PC-9 (cell line): ENCODE measurements at regions not wholly inside any gene's neighbourhood (a gene's known extent, or its start where the extent isn't known, plus 50 kb on each side); places are given as distances from the start of the nearest gene placed in this dataset.

ENCODE experiments used
- BruUV-seq: library from RNA; stranded (reverse); fragments of 400-500 nt; replicated peaks from 2 replicates; lab custom pipeline; 2021; lab: Mats Ljungman, UMichigan
- CTCF ChIA-PET: fragments of 300-600 bp; sonication (Branson Sonifier 250); formaldehyde crosslinking; loops from one replicate; lab custom pipeline; 2022; ENCODE audit warnings: antibody characterized with exemption; lab: Charles Lee
- POLR2A ChIA-PET: fragments of 300-600 bp; sonication (Branson Sonifier 250); formaldehyde crosslinking; loops from one replicate; lab custom pipeline; 2022; ENCODE audit warnings: antibody characterized with exemption; ENCODE audit not compliant: unreplicated experiment; lab: Charles Lee
- DNase-seq, 2 experiments: peaks; one replicate each; pipeline versions ENCODE4 v3.0.0 to v3.0.0-alpha.2; 2015 to 2022; ENCODE audit warnings: mixed read lengths in 1 of 2
- H2AFZ ChIP-seq: fragments of 200-600 bp; sonication (generic); 2 replicates; pipeline ENCODE4 v1.8.1; 2017; ENCODE audit warnings: antibody characterized with exemption
- H3F3A ChIP-seq: fragments of 200-600 bp; sonication (generic); 2 replicates; pipeline ENCODE4 v1.8.1; 2017; ENCODE audit warnings: antibody characterized with exemption, mild to moderate bottlenecking, low read depth; ENCODE audit not compliant: insufficient read depth
- H3K27ac ChIP-seq: fragments of 200-600 bp; sonication (generic); 2 replicates; pipeline ENCODE4 v1.6.1; 2016; ENCODE audit warnings: mixed run types
- H3K27me3 ChIP-seq: fragments of 200-600 bp; sonication (generic); 2 replicates; pipeline ENCODE4 v1.6.1; 2016; ENCODE audit warnings: low read depth, mixed run types; ENCODE audit not compliant: insufficient read depth
- H3K36me3 ChIP-seq: fragments of 200-600 bp; sonication (generic); 2 replicates; pipeline ENCODE4 v1.6.1; 2016; ENCODE audit warnings: low read depth, mixed run types
- H3K4me1 ChIP-seq: fragments of 200-600 bp; sonication (generic); replicated peaks from 2 replicates; pipeline ENCODE4 v1.6.1; 2016; ENCODE audit warnings: mixed run types; ENCODE audit not compliant: insufficient read depth
- H3K4me2 ChIP-seq: fragments of 200-600 bp; sonication (generic); 2 replicates; pipeline ENCODE4 v1.6.1; 2017; ENCODE audit warnings: mixed run types
- H3K4me3 ChIP-seq: fragments of 200-600 bp; sonication (generic); 2 replicates; pipeline ENCODE4 v1.6.1; 2016; ENCODE audit warnings: mixed run types
- H3K79me2 ChIP-seq: fragments of 200-600 bp; sonication (generic); 2 replicates; pipeline ENCODE4 v1.6.1; 2017; ENCODE audit warnings: low read depth, mixed run types
- H3K9me2 ChIP-seq: fragments of 200-600 bp; sonication (generic); 2 replicates; pipeline ENCODE4 v1.8.1; 2017; ENCODE audit warnings: mild to moderate bottlenecking; ENCODE audit not compliant: insufficient read depth
- H3K9me3 ChIP-seq: fragments of 200-600 bp; sonication (generic); 2 replicates; pipeline ENCODE4 v1.8.1; 2016; ENCODE audit warnings: low read depth; ENCODE audit not compliant: insufficient read depth
- H4K20me1 ChIP-seq: fragments of 200-600 bp; sonication (generic); 2 replicates; pipeline ENCODE4 v1.8.1; 2017; ENCODE audit not compliant: insufficient read depth
- CTCF ChIP-seq: fragments of 200-600 bp; sonication (generic); conservative IDR thresholded peaks from 2 replicates; pipeline ENCODE4 v1.6.1; 2017; ENCODE audit warnings: mixed run types, antibody characterized with exemption, mild to moderate bottlenecking, moderate library complexity
- EZH2 ChIP-seq: fragments of 200-600 bp; sonication (generic); IDR thresholded peaks from 2 replicates; pipeline ENCODE4 v1.8.0; 2017; ENCODE audit warnings: antibody characterized with exemption, low read depth
- intact Hi-C: fragments of 100-400 bp; cut with micrococcal nuclease; formaldehyde crosslinking; loops from one replicate; pipeline ENCODE4 v1.10.0; 2022; ENCODE audit not compliant: unreplicated experiment

- TF ChIP-seq EZH2 (no peak), CTCF (no peak)
- CTCF ChIA-PET: no interaction called here
- no peak overlapping the region for H3K4me3 ChIP-seq
- no peak overlapping the region for H3K4me2 ChIP-seq
- H3K27me3 ChIP-seq: no peaks in the 10 kb centered on the region
- H3K9me2 ChIP-seq: no peaks in the 10 kb centered on the region
- POLR2A ChIA-PET: no interaction called here
- no peaks in the 10 kb centered on the region for H3F3A ChIP-seq
- no peaks in the 10 kb centered on the region for H3K9me3 ChIP-seq
- H4K20me1 ChIP-seq: no peaks in the 10 kb centered on the region
- no peaks in the 10 kb centered on the region for H3K4me1 ChIP-seq
- DNase-seq: no peak
- intact Hi-C loops: no loop called here
- BruUV-seq: no TSS peak
- no peak overlapping the region for H2AFZ ChIP-seq
- no peaks in the 10 kb centered on the region for H3K79me2 ChIP-seq
- H3K36me3 ChIP-seq: no peaks in the 10 kb centered on the region
- H3K27ac ChIP-seq: no peak overlapping the region
Measured at GRCh38 chr21:26246073-26246472, 75.5 kb upstream of the APP start.

- H3K9me3 ChIP-seq: no peaks in the 10 kb centered on the region
- H3K27me3 ChIP-seq: no peaks in the 10 kb centered on the region
- H3K27ac ChIP-seq: no peak overlapping the region
- H3F3A ChIP-seq: no peaks in the 10 kb centered on the region
- H3K9me2 ChIP-seq: no peaks in the 10 kb centered on the region
- no peaks in the 10 kb centered on the region for H3K36me3 ChIP-seq
- no peaks in the 10 kb centered on the region for H3K4me1 ChIP-seq
- DNase-seq: no peak
- no peaks in the 10 kb centered on the region for H4K20me1 ChIP-seq
- H3K4me2 ChIP-seq: no peak overlapping the region
- no peaks in the 10 kb centered on the region for H3K79me2 ChIP-seq
- no TSS peak for BruUV-seq
- no peak overlapping the region for H3K4me3 ChIP-seq
- CTCF ChIA-PET: no interaction called here
- TF ChIP-seq EZH2 (no peak), CTCF (no peak)
- intact Hi-C loops: no loop called here
- POLR2A ChIA-PET: no interaction called here
- H2AFZ ChIP-seq: no peak overlapping the region
Measured at GRCh38 chr21:26245428-26245827, 74.9 kb upstream of the APP start.

- BruUV-seq: no TSS peak
- H3K9me2 ChIP-seq: no peaks in the 10 kb centered on the region
- ChIA-PET POLR2A (no interaction called here), CTCF (no interaction called here)
- H3K36me3 ChIP-seq: no peaks in the 10 kb centered on the region
- no peaks in the 10 kb centered on the region for H3K79me2 ChIP-seq
- H3F3A ChIP-seq: no peaks in the 10 kb centered on the region
- no peak overlapping the region for H3K27ac ChIP-seq
- no peak overlapping the region for H3K4me2 ChIP-seq
- no peak for DNase-seq
- no peak overlapping the region for H2AFZ ChIP-seq
- H3K27me3 ChIP-seq: no peaks in the 10 kb centered on the region
- H3K9me3 ChIP-seq: no peaks in the 10 kb centered on the region
- H3K4me3 ChIP-seq: no peak overlapping the region
- intact Hi-C loops: no loop called here
- H4K20me1 ChIP-seq: no peaks in the 10 kb centered on the region
- no peaks in the 10 kb centered on the region for H3K4me1 ChIP-seq
- TF ChIP-seq EZH2 (no peak), CTCF (no peak)
Measured at GRCh38 chr21:26238646-26239045, 68.1 kb upstream of the APP start.
